HFFc6 (cell line): ENCODE measurements at regions not wholly inside any gene's neighbourhood (a gene's known extent, or its start where the extent isn't known, plus 50 kb on each side); places are given as distances from the start of the nearest gene placed in this dataset.

Experiments used
- DNase-seq: peaks from one replicate; pipeline ENCODE4 v3.0.0-alpha.2; 2018
- H3K27ac Mint-ChIP-seq: 2 replicates; pipeline ENCODE4 v1.8.0; 2020; ENCODE audit warnings: mild to moderate bottlenecking, mixed read lengths
- H3K27me3 Mint-ChIP-seq: 2 replicates; pipeline ENCODE4 v1.8.0; 2021; ENCODE audit warnings: mild to moderate bottlenecking, moderate library complexity, mixed read lengths; ENCODE audit not compliant: insufficient read depth
- H3K36me3 Mint-ChIP-seq: 2 replicates; pipeline ENCODE4 v1.8.0; 2021; ENCODE audit warnings: low read depth, mixed read lengths
- H3K4me1 Mint-ChIP-seq: 2 replicates; pipeline ENCODE4 v1.8.0; 2020; ENCODE audit warnings: low read depth, mixed read lengths
- H3K4me3 Mint-ChIP-seq: 2 replicates; pipeline ENCODE4 v1.8.0; 2020; ENCODE audit warnings: mild to moderate bottlenecking, moderate library complexity, mixed read lengths
- H3K9me3 Mint-ChIP-seq: 2 replicates; pipeline ENCODE4 v1.8.0; 2020; ENCODE audit warnings: mild to moderate bottlenecking, mixed read lengths
- TF ChIP-seq, protein P1 (sequence below): fragments of 200-600 bp; sonication (generic); IDR thresholded peaks from 2 replicates; pipeline ENCODE4 v1.5.0; 2021; ENCODE audit warnings: antibody characterized with exemption, mild to moderate bottlenecking

DNA sequence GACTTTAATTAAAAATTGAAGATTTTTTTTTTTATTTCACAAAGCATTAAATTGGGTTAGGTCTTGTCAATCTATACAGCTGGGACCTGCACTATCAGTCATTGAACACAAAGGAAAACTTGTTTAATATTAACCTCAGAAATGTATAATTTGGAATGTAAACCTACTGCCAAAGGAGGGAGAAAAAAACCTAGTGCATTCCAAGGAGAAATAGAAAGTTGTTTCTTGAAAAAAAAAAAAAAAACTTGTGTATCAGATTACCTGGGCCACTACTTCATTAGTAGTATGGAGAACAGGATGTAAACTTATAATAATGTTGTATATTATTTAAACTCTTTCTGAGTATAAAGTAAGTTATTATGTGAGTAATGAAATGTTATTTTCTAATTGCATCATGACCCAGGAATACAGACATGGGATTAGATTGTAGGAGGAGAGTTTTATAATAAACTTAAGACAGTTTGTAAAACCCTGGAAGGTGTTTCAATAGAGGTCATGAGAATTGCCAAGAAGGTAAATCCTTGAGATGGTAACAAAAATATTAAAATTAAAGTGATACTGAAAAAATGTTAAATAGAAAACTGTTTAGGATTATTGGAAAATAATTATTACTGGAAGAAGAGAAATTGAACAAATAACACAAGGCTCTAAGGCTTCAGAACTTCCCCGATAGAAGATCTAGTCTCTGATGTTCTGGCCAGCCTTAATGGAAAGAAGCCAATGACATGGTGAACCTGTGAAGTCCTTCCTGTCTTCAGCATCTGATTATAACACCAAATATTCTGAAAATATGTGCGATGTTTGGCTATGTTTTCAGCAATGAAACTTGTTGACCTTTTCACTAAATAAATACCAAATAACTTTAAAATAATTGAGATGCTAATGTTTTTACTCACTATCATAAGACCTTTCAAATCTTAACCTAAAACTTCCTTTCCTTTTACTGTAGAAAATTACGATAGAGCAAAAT is 412.8 kb upstream of the LYPLAL1 start:
- no peaks in the 10 kb centered on the region; the same call in 1 of the 2 replicates for H3K27me3 Mint-ChIP-seq
- no peaks in the 10 kb centered on the region; the same call in 1 of the 2 replicates for H3K9me3 Mint-ChIP-seq
- no peaks in the 10 kb centered on the region for H3K36me3 Mint-ChIP-seq
- no peak for DNase-seq
- TF ChIP-seq, protein P1, sequence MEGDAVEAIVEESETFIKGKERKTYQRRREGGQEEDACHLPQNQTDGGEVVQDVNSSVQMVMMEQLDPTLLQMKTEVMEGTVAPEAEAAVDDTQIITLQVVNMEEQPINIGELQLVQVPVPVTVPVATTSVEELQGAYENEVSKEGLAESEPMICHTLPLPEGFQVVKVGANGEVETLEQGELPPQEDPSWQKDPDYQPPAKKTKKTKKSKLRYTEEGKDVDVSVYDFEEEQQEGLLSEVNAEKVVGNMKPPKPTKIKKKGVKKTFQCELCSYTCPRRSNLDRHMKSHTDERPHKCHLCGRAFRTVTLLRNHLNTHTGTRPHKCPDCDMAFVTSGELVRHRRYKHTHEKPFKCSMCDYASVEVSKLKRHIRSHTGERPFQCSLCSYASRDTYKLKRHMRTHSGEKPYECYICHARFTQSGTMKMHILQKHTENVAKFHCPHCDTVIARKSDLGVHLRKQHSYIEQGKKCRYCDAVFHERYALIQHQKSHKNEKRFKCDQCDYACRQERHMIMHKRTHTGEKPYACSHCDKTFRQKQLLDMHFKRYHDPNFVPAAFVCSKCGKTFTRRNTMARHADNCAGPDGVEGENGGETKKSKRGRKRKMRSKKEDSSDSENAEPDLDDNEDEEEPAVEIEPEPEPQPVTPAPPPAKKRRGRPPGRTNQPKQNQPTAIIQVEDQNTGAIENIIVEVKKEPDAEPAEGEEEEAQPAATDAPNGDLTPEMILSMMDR = no peak
- H3K4me1 Mint-ChIP-seq = no peaks in the 10 kb centered on the region
- no peak overlapping the region for H3K4me3 Mint-ChIP-seq
- H3K27ac Mint-ChIP-seq = no peak overlapping the region

DNA sequence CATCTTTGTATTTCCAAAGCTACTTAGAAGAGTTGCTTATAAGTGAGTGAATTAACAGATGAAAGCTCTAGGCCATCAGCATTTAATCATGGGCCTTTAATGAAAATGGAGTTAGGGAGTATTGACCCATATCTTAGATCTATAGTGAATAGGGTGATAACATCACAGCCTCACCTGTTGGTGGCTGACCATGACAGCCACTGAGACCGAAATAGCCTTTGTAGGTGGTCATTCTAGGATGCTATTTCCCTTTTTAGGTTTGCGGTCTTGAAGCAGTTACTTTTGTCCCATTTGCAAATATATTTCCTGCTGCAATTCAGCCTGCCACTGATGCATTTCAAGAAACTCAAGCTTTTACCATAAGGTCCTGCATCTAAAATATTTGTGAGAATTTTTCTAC is 410.1 kb upstream of the LYPLAL1 start:
- no peak overlapping the region for H3K4me3 Mint-ChIP-seq
- no peak overlapping the region for H3K27ac Mint-ChIP-seq
- TF ChIP-seq, protein P1 = no peak
- peaks cover 10% of the 10 kb centered on the region; the same call in 1 of the 2 replicates for H3K27me3 Mint-ChIP-seq
- no peaks in the 10 kb centered on the region for H3K4me1 Mint-ChIP-seq
- no peaks in the 10 kb centered on the region for H3K9me3 Mint-ChIP-seq
- H3K36me3 Mint-ChIP-seq = no peaks in the 10 kb centered on the region
- no peak for DNase-seq

DNA sequence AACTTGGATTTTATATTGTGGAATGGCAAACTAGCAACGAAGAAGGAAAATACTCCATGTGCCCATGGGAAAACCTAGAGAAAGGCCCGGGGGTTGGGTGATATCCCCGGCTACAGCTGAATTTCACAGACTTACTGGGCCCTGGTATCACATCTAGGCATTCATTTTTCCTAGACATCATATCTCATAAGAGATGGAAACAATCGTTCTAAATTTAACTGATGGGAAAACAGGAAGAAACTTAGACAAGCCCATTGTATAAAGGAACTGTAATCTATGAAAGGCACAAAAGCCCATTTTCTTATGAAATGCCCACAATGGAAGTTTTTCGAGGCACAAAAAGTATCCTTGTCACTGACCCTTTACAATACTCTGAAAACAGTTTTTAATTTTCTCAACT is 407.9 kb upstream of the LYPLAL1 start:
- no peak for DNase-seq
- Mint-ChIP-seq H3K4me3 (no peak overlapping the region), H3K27ac (no peak overlapping the region)

DNA sequence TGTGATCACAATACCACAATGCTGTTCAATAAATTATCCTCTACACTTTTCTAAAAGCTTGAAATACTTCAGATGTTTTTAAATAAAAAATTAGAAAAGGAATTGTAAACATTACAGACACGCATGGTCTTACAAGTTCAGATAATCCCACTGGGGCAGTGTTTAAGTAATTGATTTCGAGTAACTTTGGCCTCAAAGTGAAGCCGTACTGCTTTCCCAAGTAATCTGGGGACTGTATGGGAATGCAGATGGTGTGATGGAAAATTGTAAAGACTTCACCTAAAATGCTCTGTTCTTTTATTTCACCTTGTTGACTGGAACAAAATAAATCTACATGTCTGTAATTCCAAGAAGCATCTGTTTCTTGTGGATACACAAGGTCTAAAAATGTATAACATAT is 401.7 kb upstream of the LYPLAL1 start:
- DNase-seq = no peak
- H3K27ac Mint-ChIP-seq = no peak overlapping the region

More for the DNA sequence above, 407.9 kb upstream of the LYPLAL1 start:
- Mint-ChIP-seq H3K4me1 (no peaks in the 10 kb centered on the region), H3K27me3 (peaks cover 11% of the 10 kb centered on the region; the same call in 1 of the 2 replicates), H3K9me3 (no peaks in the 10 kb centered on the region), H3K36me3 (no peaks in the 10 kb centered on the region)
- TF ChIP-seq, protein P1 = no peak

DNA sequence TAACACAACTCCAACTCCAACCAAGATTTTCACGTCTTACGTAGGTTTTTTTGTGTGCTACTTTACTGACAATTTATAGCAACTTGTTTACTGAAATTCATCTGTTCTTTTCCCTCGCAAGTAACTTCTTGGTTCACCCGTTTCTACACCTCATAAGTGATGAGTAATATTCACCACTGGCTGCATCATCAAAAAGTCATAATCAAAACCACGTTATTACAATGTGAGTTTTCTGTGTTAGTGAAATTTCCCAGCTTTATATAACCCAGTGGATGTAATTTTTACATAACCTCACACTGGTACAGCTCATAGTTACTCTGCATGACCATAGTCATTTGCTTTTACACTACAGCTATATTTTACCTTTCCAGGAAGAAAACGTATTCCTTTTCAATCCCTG is 401.1 kb upstream of the LYPLAL1 start:
- peak; percentile 24 for DNase-seq
- no peak overlapping the region for H3K27ac Mint-ChIP-seq
- no peaks in the 10 kb centered on the region for H3K36me3 Mint-ChIP-seq
- H3K9me3 Mint-ChIP-seq = no peaks in the 10 kb centered on the region
- H3K4me1 Mint-ChIP-seq = peaks cover 9% of the 10 kb centered on the region; the same call in 1 of the 2 replicates
- H3K27me3 Mint-ChIP-seq = peaks cover 4% of the 10 kb centered on the region
- TF ChIP-seq, protein P1 = no peak
- no peak overlapping the region for H3K4me3 Mint-ChIP-seq

More for the DNA sequence above, 401.7 kb upstream of the LYPLAL1 start:
- no peaks in the 10 kb centered on the region for H3K9me3 Mint-ChIP-seq
- H3K27me3 Mint-ChIP-seq = peaks cover 10% of the 10 kb centered on the region
- TF ChIP-seq, protein P1 = no peak
- no peaks in the 10 kb centered on the region for H3K36me3 Mint-ChIP-seq
- H3K4me3 Mint-ChIP-seq = no peak overlapping the region
- H3K4me1 Mint-ChIP-seq = peaks cover 9% of the 10 kb centered on the region; the same call in 1 of the 2 replicates
